ENCODE measurements at regions not wholly inside any gene's neighbourhood (a gene's known extent, or its start where the extent isn't known, plus 50 kb on each side); places are given as distances from the start of the nearest gene placed in this dataset.

- no peaks in the 10 kb centered on the region for H3K4me1 ChIP-seq (ENCODE audit: insufficient read depth)
- H3K9me3 ChIP-seq (ENCODE audit: low read depth): no peaks in the 10 kb centered on the region
- H3K4me2 ChIP-seq (ENCODE audit: unreplicated experiment): no peak overlapping the region
- peaks cover 34% of the 10 kb centered on the region for H3K27me3 ChIP-seq (replicated peaks; ENCODE audit: insufficient read depth)
- DNase-seq: no peak
- in situ Hi-C loops (cut with MboI): no loop called here
- no peaks in the 10 kb centered on the region for H4K20me1 ChIP-seq (ENCODE audit: insufficient read depth)
- 4 to 7% methylated on average over 21 to 23 of the region's 23 CpGs for WGBS, 2 experiments (ENCODE audit: low coverage in 1 of 2, low lambda C conversion rate in 2 of 2, missing lambda C conversion rate in 2 of 2)
- TF ChIP-seq EZH2phosphoT487 (IDR thresholded peaks at IDR 0.05; ENCODE audit: insufficient read depth, low read depth): no peak
- no peak for TF ChIP-seq EZH2 (IDR thresholded peaks at IDR 0.05; ENCODE audit: insufficient read depth, poor library complexity, severe bottlenecking)
- H2AFZ ChIP-seq: no peak overlapping the region
- H3K4me3 ChIP-seq: no peak overlapping the region
- no peak overlapping the region for H3K27ac ChIP-seq
- no peaks in the 10 kb centered on the region for H3K36me3 ChIP-seq (ENCODE audit: low read depth)
- H3K79me2 ChIP-seq (ENCODE audit: insufficient read depth): no peaks in the 10 kb centered on the region
- H3K9me2 ChIP-seq (ENCODE audit: insufficient read depth): no peaks in the 10 kb centered on the region
- no peak overlapping the region for H3K9ac ChIP-seq
- no peaks in the 10 kb centered on the region for H3F3A ChIP-seq (ENCODE audit: insufficient read depth)
Observed at GRCh38 chr4:3862640-3863420, 96.6 kb downstream of the ADRA2C start.

DNA sequence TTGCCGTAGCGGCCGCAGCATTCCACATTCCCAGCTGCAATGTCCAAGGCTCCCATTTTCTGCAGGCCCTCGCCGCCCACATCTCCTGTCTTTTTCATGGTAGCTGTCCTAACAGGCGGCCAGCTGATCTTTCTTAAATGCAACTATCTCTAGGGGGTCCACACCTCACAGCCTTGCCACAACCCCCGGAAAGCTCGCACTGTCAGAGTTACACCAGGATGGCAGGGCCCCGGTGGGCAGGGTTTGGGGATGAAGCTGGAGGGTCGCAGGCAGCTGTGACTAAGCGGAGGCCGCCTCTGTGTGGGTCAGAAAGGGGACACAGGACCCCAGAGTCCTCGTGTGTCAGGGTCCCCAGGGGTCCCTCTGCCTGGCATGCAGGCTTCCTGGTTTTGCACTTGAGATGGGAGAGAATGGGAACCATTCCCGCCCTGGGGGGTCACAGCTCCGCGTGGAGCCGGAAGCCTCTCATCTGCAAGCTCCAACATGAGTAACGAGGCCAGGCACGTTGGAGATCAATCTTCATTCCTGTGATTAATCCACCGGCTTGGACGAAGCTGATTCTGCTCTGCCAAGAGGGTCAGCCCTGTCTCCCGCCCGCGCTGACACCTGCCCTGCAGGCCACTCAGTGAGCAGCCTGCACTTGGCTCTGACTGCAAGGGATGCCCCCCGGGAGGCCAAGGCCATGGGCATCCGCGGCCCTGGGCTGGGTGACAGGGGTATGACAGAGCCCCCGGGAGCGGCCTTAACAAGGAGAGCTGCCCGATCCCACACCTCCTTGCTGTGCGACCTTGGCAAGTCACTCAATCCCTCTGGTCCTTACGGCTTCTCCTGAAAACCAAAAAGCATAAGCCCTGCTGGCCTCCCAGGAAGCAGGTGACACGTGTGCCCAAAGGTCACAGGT lies 97.9 kb downstream of the ADRA2C start:
- no peaks in the 10 kb centered on the region for H3F3A ChIP-seq (ENCODE audit: insufficient read depth)
- no peaks in the 10 kb centered on the region for H3K79me2 ChIP-seq (ENCODE audit: insufficient read depth)
- H3K9me2 ChIP-seq (ENCODE audit: insufficient read depth): no peaks in the 10 kb centered on the region
- no peaks in the 10 kb centered on the region for H3K4me1 ChIP-seq (ENCODE audit: insufficient read depth)
- H3K4me3 ChIP-seq: no peak overlapping the region
- H3K27ac ChIP-seq: no peak overlapping the region
- no peak overlapping the region for H2AFZ ChIP-seq
- DNase-seq: no peak
- no peaks in the 10 kb centered on the region for H4K20me1 ChIP-seq (ENCODE audit: insufficient read depth)
- TF ChIP-seq EZH2phosphoT487 (IDR thresholded peaks at IDR 0.05; ENCODE audit: insufficient read depth, low read depth) (no peak), EZH2 (IDR thresholded peaks at IDR 0.05; ENCODE audit: insufficient read depth, poor library complexity, severe bottlenecking) (no peak)
- WGBS, 2 experiments (ENCODE audit: low coverage in 1 of 2, low lambda C conversion rate in 2 of 2, missing lambda C conversion rate in 2 of 2): 48 to 56% methylated on average over 24 to 31 of the region's 33 CpGs
- no peak overlapping the region for H3K4me2 ChIP-seq (ENCODE audit: unreplicated experiment)
- no peaks in the 10 kb centered on the region for H3K9me3 ChIP-seq (ENCODE audit: low read depth)
- in situ Hi-C loops (cut with MboI): no loop called here
- H3K36me3 ChIP-seq (ENCODE audit: low read depth): no peaks in the 10 kb centered on the region
- no peak overlapping the region for H3K9ac ChIP-seq
- peaks cover 29% of the 10 kb centered on the region for H3K27me3 ChIP-seq (replicated peaks; ENCODE audit: insufficient read depth)

DNA sequence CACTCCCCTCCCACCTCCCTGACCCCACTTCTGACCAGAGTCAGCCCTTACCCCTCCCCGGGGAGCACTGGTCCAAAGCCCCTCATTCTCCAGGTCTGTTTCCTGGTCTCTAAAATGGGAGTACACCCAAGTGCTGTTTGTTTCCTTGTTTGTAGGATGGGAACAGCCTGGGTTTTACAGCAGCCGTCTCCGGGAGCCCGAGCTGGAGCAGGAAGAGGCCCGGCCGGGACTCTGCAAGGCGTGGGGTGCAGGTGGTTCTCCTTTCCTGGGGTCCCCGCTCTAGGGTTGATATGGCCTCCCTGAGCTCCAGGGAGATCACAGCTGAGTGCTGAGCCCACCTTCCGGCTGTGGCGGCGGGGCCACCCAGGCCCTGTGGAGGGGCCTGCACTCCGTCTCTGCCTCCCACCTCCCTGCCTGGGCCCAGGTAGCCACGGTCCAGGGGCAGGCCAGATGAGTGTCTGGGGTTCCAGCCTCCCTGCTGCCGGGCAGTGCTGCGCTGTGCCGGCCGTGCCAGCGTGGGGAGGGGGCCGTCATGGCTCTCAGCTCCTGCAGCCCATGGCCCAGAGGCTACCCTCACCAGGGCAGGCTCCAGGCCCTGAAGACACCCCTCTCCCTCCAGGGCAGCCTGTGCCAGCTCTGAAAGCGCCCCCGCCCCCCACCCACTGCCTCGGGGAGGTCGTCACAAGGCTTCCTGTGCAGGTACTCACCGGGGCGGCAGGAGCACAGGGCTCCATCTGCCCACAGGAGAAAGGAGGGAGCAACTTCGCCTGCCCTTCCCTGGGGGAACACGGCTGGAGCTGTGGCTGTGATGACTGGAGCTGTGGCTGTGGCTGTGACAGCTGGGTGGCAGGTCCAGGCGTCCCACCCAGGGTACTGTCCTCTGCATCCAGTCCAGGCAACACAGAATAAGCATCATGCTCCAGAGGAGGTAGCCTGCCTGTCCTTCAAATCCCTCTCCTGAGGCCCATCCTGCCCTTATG lies 98.8 kb downstream of the ADRA2C start:
- no peak overlapping the region for H3K4me2 ChIP-seq (ENCODE audit: unreplicated experiment)
- no peak for DNase-seq

More for the DNA sequence above, 98.8 kb downstream of the ADRA2C start:
- H3K27ac ChIP-seq: no peak overlapping the region
- no peaks in the 10 kb centered on the region for H3F3A ChIP-seq (ENCODE audit: insufficient read depth)
- no peaks in the 10 kb centered on the region for H4K20me1 ChIP-seq (ENCODE audit: insufficient read depth)
- no peak overlapping the region for H3K4me3 ChIP-seq
- in situ Hi-C loops (cut with MboI): no loop called here
- no peaks in the 10 kb centered on the region for H3K4me1 ChIP-seq (ENCODE audit: insufficient read depth)
- H3K79me2 ChIP-seq (ENCODE audit: insufficient read depth): no peaks in the 10 kb centered on the region
- no peaks in the 10 kb centered on the region for H3K9me2 ChIP-seq (ENCODE audit: insufficient read depth)
- no peak overlapping the region for H2AFZ ChIP-seq
- H3K9ac ChIP-seq: no peak overlapping the region
- TF ChIP-seq EZH2 (IDR thresholded peaks at IDR 0.05; ENCODE audit: insufficient read depth, poor library complexity, severe bottlenecking) (no peak), EZH2phosphoT487 (IDR thresholded peaks at IDR 0.05; ENCODE audit: insufficient read depth, low read depth) (no peak)
- peaks cover 30% of the 10 kb centered on the region for H3K27me3 ChIP-seq (replicated peaks; ENCODE audit: insufficient read depth)
- H3K9me3 ChIP-seq (ENCODE audit: low read depth): no peaks in the 10 kb centered on the region
- no peaks in the 10 kb centered on the region for H3K36me3 ChIP-seq (ENCODE audit: low read depth)
- 54 to 56% methylated on average over 21 to 27 of the region's 28 CpGs for WGBS, 2 experiments (ENCODE audit: low coverage in 1 of 2, low lambda C conversion rate in 2 of 2, missing lambda C conversion rate in 2 of 2)

Measured in GM23248 (cell line).